HG02571 (cell line): ENCODE measurements at regions not wholly inside any gene's neighbourhood (a gene's known extent, or its start where the extent isn't known, plus 50 kb on each side); places are given as distances from the start of the nearest gene placed in this dataset.

ENCODE experiments used
- ATAC-seq: cut with Tn5 transposase; IDR thresholded peaks from one replicate; pipeline ENCODE4 v1.9.1; 2021; ENCODE audit warnings: mild to moderate bottlenecking, moderate library complexity; ENCODE audit not compliant: unreplicated experiment

DNA sequence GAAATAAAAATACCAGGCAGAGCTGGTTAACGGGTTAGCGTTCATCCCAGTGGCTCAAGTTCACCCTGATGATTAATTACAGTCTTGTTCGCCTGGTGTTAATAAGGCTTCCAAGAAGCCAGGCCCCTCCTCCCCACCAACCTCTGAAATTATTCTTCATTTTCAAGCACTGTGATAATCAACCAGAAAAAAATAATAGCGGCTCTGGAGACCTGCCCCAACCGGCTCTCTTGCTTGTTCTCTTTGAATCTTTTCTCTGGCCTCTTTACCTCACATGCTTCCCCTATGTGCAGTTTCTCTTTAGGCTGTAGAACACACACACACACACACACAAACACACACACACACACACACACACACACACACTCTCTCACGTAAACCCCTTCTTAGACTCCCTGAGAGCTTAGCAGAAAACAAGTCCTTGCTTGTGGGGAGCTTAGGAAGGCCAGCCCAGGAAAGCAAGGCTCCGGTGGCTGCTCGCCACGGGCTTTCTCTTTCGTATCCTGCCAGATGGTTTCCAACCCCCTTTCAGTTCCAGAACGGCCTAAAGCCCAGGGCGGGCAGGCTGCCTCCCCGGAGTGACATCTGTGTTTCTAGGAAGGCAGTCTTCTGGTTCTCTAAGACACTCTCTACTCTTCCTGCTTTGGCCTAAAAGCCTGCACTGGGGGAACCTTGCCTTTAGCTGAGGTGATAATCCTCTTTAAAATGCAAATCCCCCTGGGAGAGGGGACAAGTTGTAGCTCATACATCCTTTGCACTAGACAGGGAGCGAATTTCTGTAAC, 106.4 kb upstream of the SESN3 start:
- ATAC-seq = peak; percentile 90

- no peak for ATAC-seq
Observed at GRCh38 chr11:95335989-95336388, 105.0 kb upstream of the SESN3 start.

DNA sequence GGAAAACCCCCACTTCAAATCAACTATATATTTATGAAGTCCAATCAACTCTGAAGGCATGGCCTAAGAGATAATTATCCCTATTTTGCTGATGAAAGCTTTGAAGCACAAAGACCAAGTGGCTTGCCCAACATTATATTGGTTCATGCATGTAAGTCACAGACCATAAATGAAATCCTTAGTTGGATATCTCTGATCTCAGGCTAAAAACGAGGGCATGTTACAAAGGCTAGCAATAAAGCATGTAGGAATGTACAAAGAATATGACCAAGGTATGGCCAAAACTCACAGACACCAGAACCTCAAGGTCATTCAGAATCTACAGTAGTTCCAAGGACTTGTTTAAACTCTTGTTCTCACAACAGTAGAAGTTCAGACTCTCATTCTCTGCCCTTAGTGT, 100.2 kb upstream of the SESN3 start:
- no peak for ATAC-seq

DNA sequence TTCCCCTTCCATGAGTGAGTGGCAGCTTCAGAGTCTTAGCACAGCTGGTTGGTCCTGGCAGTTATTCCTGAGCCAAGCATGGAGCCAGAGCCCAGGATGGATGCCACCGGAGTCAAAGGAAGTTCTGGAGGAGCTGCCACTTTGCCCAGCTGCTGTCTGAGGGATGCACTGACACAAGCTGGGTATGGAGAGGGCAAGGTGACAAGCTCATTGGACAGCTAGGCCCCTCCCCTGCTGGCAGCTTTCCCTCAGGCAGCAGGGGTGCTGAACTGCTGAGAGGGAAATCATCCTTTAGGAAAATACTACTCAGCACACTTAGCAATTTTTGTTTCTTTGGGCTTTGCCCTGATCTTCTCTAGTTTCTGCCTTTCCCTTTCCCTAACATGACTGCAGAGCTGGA, 99.3 kb upstream of the SESN3 start:
- no peak for ATAC-seq

- ATAC-seq = no peak
Observed at GRCh38 chr11:95327273-95327948, 96.4 kb upstream of the SESN3 start.

DNA sequence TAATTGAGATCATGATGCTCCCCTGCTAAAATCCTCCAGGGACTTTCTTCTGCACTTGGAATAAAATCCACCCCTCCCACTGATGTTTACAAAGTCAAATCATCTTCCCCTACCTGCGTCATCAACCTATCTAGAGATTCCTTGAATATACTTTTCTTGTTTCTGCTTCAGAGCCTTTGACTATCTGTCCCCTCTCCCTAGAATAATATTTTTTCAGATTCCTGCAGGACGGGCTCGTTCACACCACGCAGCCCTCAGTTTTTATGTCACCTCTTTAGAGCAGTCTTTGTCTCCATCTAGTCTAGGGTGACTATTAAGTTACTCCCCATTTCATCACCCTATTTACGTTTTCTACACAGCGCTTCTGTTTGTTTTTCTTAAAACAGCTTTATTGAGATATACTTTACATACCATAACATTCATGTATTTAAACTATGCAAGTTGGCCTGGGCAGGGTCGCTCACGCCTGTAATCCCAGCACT, 94.8 kb upstream of the SESN3 start:
- ATAC-seq = no peak

- ATAC-seq = no peak
Observed at GRCh38 chr11:95324826-95325225, 93.8 kb upstream of the SESN3 start.

DNA sequence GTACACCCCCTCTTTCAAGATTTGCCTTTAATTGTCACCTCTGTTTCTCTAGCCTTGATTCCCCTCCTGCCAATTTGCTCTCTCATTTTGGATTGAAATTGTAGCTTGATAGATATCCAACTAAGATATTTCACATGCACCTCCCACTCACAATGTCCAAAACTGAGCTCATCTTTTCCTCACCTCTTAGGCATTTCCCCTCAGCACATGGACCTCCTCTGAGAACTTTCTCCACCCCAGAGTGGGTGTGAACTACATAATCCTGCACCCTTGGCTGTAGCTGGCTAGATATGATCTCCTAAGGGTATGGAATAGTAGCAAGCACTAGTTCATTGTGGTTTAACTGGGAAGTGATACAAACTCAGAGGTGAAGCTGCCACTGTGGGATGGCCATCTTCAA, 91.5 kb upstream of the SESN3 start:
- ATAC-seq = no peak

DNA sequence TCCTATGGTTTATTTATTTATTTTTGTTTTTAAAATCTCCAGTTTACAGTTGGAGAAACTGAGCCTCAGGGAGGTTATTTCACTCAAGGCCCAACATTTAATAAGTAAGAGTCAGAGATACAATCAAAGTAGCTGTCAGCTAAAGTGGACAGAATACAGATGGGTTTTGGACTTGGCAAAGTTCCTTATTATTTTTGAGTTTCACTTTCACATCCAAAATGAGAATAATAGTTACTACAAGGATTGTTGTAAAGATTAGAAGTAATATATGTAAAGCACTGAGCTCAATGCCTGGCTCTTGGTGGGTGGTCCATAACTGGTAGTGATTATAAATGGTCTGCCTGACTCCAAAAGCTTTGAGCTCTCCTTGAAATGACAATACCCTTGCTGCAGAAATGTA, 87.5 kb upstream of the SESN3 start:
- ATAC-seq = no peak

DNA sequence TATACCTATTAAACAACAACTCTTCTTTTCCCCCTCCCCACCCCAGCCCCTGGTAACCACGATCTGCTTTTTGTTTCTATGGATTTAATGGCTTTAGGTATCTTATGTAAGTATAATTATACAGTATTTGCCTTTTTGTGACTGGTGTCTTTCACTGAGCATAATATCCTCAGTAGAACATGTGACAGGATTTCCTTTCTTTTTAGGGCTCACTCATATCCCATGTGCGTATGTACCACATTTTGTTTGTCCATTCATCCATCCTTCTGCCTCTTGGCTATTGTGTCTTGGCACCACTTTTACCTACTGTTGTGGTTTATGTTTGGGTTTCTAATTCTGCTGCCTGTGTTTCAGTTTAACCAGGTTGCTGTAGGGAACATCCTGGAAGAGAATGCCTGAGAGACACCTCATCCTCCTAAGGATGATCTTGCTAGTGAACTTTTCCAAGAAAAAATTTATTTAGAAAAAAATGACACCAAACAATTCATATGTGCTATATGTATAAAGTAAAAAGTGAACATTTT, 77.6 kb upstream of the SESN3 start:
- ATAC-seq = no peak

DNA sequence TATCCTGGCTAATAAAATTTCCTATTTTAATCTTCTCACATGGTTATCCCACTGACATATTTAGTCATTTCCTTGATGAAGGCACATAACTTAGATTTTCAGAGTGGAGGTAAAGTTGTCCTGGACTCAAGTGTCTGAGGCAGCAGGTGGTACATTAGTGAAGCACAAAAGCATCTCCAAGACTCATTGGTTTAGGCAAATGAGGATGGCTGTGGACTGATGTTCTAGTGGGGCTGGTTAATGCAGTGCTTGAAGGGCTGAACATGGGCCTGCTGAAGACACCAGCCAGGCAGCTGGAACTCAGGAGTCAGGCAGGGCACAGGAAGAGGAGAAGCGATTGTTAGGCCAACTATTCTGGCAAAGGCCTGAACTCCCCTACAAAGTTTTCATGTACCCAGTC, 76.3 kb upstream of the SESN3 start:
- no peak for ATAC-seq

GRCh38 chr11:95306801-95307200, 75.8 kb upstream of the SESN3 start:
- ATAC-seq = no peak

DNA sequence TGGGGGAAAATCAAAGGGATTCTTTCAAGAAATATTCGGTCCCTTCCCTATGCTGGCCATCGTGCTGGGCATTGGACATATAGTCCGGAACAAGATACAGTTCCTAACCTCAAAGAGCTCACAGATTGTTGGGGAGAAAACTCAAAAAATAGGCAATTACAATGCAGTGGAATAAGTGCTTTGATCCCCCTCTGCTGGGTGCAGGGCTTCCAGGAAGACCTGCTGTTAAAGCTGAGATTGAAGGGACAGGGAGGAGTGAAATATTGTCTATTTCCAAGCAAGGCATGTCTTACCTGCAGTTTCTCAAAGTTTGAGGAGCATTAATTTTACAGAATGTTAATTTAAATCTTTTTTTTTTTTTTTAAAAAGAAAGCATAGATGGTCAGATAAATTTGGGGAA, 75.1 kb upstream of the SESN3 start:
- ATAC-seq = no peak

- no peak for ATAC-seq
Observed at GRCh38 chr11:95305705-95306104, 74.7 kb upstream of the SESN3 start.

DNA sequence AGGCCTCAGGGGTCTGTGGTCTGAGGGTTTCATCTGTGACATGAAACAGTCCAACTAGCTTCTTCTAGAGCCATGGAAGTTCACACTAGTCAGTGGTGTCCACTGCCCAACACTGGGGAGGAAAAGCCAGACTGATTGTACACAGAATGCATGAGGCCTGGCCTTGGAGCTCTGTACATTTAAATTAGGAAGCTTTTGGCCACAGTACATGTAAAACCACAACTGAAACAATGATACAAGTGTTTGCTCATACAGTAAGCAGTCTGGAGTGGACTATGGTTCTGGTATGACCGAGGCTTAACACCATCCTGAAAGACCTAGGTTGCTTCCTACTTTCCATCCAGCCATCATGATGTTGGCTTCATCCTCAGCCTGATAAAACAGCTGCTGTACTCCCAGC, 73.8 kb upstream of the SESN3 start:
- no peak for ATAC-seq

GRCh38 chr11:95302211-95302610, 71.2 kb upstream of the SESN3 start:
- no peak for ATAC-seq

GRCh38 chr11:95301474-95301873, 70.5 kb upstream of the SESN3 start:
- no peak for ATAC-seq

DNA sequence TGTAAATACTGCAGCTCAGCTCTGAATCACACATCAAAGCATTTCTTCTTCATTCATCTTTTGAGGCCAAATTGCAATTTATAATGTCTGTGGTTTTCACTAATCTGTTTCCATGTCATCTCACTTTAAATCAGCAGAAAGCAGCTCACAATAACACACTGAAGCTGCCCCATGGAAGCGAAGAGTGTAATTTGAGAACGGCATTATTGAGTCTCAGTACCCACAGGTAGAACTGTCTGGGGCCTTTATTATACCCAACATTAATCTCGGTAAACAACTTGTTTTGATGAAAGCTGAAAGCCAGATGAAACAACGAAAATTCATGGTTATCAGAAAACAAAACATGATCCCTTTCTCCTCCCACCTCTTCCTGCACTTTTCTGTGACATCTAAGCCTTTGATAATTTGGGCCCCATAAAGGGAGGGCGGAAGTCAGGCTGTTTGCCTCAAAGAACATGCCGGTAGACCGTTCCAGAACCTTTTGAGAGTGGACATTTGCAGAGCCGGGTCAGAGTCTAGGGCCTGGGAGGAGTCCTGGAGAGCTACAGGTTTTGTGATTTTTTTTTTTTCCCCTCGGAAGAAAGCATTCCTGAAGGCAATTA, 68.2 kb upstream of the SESN3 start:
- no peak for ATAC-seq

GRCh38 chr11:95297680-95298452, 66.9 kb upstream of the SESN3 start:
- no peak for ATAC-seq

DNA sequence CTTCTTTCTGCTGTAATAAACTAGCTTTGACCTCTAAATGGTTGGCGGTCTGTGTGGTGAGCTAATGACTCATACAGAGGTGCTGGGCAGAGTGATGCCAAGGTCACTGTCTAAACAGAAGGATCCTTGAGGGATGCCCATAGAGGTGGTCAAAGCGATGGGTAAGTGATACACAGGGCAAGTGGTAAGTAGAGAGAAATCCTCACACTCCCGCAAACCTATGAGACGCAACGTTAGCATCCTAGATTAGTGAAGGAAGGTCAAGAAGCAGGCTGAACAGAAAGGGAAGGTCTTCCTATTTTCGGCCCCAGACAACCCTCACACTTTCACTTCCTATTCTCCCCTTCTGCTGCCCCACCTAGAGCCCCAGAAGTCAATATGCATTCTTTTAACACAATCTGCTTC, 65.6 kb upstream of the SESN3 start:
- peak; percentile 89 for ATAC-seq

DNA sequence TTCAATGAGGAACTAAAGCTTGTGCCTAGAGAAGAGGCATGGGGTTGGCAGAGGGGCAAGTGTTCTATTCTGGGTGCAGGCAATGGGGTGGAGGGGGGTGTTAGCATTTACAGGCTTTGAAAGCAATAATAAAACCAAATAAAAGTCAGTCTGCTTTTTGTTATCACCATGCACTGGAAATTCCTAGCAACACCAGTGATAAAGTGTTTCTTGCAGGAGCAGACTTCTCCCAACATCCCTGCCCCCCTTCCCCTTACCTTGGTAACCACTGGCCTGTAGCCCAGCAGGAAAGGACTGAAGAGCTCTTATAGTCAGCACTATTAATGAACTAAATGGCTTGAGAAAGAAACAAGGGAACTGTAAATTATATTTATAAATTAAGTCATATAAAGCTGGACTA, 65.2 kb upstream of the SESN3 start:
- no peak for ATAC-seq
